GM18502 (cell line): ENCODE measurements at regions not wholly inside any gene's neighbourhood (a gene's known extent, or its start where the extent isn't known, plus 50 kb on each side); places are given as distances from the start of the nearest gene placed in this dataset.

Experiments used
- ATAC-seq: cut with Tn5 transposase; IDR thresholded peaks from one replicate; pipeline ENCODE4 v1.9.1; 2021; ENCODE audit warnings: mild to moderate bottlenecking; ENCODE audit not compliant: unreplicated experiment, poor library complexity

GRCh38 chr15:39491115-39491885, 89.6 kb upstream of the THBS1 start:
- no peak for ATAC-seq

- ATAC-seq: no peak
These were observed 88.9 kb upstream of the THBS1 start for GRCh38 chr15:39491886-39492490.

DNA sequence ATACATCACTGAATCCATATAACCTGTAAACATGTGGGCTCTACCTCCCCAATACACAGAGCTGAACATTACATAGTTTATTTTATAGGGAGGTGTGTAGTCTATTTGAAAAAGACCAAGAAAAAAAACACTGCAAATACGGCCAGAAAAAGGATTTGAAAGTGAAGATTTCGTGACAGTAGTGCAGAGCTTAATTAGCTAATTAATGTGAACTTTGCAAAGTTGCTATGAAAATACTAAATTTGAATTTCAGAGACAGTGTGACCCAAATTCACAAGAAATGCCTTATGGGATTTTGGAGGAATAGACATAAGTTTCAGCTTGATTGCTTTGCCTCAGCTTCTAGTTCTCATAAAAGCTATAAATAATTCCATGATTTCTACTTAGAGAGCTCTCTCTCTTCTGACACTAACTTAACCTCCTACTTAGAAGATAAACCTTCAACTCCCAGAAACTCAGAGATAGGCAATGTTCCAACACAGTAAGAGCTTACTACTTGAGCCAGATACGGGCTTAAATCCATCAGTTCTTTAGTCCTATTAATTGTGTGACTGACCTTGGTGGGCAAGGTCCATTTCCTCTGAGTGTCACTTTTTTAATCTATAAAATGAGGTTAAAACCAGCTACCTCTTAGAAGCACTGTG, 87.3 kb upstream of the THBS1 start:
- ATAC-seq: no peak

DNA sequence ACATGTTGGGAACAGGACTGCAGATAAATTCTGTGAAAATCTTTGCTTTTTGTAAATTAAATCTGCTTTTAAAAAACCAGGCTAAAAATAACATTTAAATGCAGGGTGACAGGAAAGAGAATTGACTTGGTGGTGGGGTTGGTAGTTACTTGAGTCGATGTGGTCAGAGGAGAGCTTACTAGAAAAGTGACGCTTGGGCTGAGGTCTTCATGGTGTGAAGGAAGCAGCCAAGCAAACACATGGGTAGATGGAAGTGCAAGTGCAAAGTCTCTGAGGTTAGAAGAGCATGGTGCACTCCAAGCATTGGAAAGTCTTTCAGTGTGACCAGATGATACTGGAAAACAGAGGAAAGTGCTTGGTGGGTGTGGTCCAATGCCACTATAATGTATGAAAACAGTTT, 86.4 kb upstream of the THBS1 start:
- no peak for ATAC-seq

- no peak for ATAC-seq
These were observed 84.7 kb upstream of the THBS1 start for GRCh38 chr15:39495871-39496840.

GRCh38 chr15:39497016-39497758, 83.7 kb upstream of the THBS1 start:
- ATAC-seq: no peak

DNA sequence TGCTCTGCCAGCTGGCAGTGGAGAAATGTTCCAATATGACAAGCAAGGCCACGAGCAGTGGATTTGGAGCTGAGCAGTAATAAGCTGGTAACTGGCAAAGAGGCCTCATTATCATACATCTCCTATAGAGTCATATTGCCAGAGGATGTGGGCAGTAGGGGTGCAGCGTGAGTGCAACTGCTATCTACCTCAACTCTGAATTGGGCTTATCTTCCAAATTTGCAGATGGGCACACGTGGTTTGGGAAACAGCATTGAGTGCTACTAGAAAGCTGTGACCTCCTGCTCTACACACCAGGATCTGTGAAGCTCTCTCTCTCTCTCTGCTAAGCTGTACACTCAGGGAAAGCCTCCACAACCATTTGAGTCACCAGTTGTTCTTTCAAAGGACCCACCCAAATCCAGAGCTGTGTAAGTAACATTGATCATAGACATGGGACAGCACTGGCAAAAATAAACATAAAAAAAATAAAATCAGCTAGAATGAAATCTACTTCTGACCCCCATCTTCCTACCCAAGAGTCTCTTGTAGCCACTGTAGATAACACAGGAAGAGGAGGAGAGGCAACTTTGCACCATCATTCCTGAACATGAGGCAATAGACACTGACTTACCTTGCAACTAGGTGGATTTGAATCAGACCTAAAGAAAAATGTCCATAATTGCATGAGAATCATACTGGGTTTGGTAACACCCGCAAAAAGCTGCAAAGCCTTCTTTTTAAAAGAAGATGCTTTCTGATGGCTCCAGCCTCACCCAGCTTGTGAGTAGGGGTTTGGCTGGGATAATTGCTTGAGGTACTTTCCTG, 82.9 kb upstream of the THBS1 start:
- ATAC-seq: no peak

DNA sequence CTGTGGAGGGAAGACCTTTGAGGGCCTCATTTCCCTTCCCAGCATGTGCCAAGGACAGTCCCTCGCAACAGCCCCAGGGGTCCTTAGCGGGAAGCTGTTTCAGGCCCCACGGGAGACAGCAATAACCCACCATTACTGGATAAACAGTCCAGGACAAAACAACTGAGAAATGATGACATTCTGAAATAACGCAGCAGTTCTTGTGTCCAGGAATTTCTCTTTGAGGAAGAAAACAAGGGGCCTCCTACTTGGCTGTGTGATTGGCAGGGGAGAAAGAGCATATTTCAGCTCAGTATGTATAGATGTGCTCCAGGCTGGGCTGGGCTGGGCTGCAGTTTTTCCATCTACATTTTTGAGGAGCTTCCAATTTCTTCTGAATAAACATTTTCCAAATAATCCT, 82.2 kb upstream of the THBS1 start:
- no peak for ATAC-seq

DNA sequence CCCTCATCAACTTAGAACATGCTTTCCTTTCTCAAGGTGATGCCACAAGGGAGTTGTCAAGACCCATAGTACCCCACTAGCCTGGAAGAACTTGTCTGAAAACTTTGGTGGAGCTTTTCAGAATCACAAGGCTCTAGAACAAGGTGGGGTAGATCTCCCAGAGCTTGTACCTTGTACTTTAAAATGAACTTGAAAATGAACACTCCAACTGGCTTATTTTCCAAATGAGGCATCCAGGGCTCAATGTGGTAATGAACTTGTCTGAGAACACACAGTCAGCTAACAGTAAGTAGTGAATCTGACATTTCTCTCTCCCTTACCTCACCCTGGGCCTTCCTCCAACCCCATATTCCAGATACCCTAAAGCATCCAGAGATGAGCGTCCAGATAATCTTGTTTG, 81.8 kb upstream of the THBS1 start:
- no peak for ATAC-seq

- no peak for ATAC-seq
These were observed 81.2 kb upstream of the THBS1 start for GRCh38 chr15:39499681-39500080.

- no peak for ATAC-seq
These were observed 79.4 kb upstream of the THBS1 start for GRCh38 chr15:39501366-39502081.

DNA sequence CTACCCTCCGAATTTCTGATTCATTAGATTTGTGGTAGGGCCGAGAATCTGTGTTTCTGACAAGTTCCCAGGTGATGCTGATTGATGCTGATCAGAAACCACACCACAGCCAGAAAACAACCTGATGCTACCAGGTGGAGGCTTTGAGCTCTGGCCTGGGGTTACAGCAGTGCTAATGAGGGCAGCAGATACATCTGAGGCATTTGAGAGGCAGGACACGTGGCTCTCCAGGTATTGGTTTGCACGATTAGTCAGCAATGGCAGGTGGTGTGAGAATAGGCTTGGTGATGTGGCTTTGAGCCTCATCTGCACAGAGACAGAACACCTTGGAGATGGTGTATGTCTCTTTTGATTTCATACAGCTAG, 78.8 kb upstream of the THBS1 start:
- ATAC-seq: no peak

- no peak for ATAC-seq
These were observed 78.2 kb upstream of the THBS1 start for GRCh38 chr15:39502611-39503195.

- no peak for ATAC-seq
These were observed 77.4 kb upstream of the THBS1 start for GRCh38 chr15:39503526-39503925.

DNA sequence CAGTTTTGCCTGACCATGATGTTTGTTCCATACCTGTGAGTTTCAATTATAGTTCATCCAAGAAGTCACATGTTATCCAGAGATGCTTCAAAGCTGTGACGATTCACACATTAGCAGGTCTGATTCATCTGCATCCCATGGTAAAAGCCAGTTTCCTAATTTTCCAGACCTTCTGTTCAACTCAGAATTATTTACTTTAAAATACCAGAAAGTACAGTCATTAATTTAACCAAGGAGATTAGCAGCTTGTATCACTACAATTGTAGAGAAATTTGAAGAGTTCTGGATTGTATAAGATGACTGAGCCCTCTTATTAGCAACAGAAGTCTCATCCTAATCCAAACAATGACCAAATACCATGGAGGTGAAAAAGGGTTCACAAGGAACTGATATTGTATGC, 76.1 kb upstream of the THBS1 start:
- no peak for ATAC-seq

DNA sequence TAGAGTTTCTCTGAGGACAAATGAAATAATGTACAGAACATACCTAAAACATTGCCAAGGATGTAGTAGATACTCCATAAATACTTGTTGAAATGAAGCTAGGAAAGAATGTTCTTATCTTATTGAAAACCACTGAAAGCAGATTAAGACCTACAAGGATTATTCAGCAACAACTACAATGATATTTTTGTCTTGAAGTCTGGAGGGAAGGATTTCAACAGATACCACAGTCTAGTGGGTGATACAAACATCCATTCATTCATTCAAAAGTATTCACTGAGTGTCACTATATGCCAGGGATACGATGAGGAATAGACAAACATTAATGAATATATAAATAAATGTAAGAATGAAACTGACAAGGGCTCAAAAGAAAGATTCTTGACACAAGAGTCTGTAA, 74.7 kb upstream of the THBS1 start:
- ATAC-seq: no peak

- no peak for ATAC-seq
These were observed 72.3 kb upstream of the THBS1 start for GRCh38 chr15:39508536-39508935.

DNA sequence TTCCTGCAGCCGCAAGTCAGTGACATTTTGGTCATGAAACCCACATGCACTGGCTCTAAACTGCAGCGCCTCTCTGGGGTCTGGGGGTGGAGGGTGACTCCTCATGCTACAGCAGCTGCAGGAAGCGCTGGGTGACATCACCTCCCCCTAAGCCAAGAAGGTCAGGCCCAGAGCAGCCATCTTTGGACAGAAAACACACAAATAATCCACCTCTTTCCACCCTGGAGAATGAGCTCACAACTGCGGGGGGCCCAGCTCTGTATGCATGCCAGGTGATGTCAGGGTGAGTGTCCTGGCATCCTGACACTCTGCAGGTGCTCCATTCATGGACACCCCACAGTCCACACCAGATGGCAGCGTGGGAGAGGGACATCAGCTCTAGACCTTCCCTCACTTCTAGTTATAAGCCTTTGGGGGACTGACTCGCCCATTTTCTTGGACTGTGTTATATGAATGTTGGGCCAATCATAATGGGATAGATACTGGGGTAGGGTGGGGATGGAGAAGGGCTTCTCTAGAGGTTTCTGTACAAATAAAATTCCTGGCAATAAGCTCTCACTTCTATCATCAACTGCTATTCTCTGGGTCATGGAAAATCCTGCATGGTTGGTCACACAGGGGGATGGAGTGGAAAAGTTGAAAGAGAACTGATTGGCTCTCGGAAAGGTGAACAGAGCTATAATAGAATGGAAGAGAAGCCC, 70.7 kb upstream of the THBS1 start:
- ATAC-seq: no peak
